BJ (cell line): ENCODE measurements at regions not wholly inside any gene's neighbourhood (a gene's known extent, or its start where the extent isn't known, plus 50 kb on each side); places are given as distances from the start of the nearest gene placed in this dataset. TPM values are rescaled to one million over a fixed set of nuclear protein-coding genes. Genes with fewer than 3 reads are reported as not detected.

Source experiments
- CTCF ChIA-PET: fragments of 350-600 bp; formaldehyde crosslinking; extraction: SDS; loops from one replicate; lab custom pipeline; 2021; ENCODE audit warnings: antibody characterized with exemption, inconsistent platforms; lab: Yijun Ruan, JAX
- POLR2A ChIA-PET: fragments of 300-600 bp; sonication (Branson Sonifier 250); formaldehyde crosslinking; extraction: SDS; loops from one replicate; lab custom pipeline; 2021; ENCODE audit warnings: antibody characterized with exemption; lab: Charles Lee
- DNase-seq: peaks from one replicate; pipeline ENCODE4 v3.0.0-alpha.2; 2011; ENCODE audit warnings: low read depth
- H3K27me3 ChIP-seq: 2 replicates; pipeline ENCODE4 v1.6.0; 2011; ENCODE audit warnings: low read length; ENCODE audit not compliant: control insufficient read depth, insufficient read depth
- H3K36me3 ChIP-seq: 2 replicates; pipeline ENCODE4 v1.5.1; 2011; ENCODE audit warnings: low read length; ENCODE audit not compliant: control insufficient read depth, insufficient read depth
- H3K4me3 ChIP-seq: 2 replicates; pipeline ENCODE4 v1.5.1; 2011; ENCODE audit warnings: low read depth, mild to moderate bottlenecking, control low read depth, low read length
- small RNA-seq: library from RNA; depleted of rRNA; stranded (forward); fragments of <200 nt; gene quantifications from one replicate; pipeline ENCODE3, GENCODE V24; 2012; ENCODE audit warnings: low replicate concordance, low read depth; ENCODE audit not compliant: insufficient read length
- TF ChIP-seq, protein P1 (sequence below): IDR thresholded peaks from 2 replicates; pipeline ENCODE4 v1.5.1; 2011; ENCODE audit warnings: low read depth, mild to moderate bottlenecking, control low read depth, inconsistent platforms, low read length, moderate library complexity; ENCODE audit not compliant: insufficient read depth

DNA sequence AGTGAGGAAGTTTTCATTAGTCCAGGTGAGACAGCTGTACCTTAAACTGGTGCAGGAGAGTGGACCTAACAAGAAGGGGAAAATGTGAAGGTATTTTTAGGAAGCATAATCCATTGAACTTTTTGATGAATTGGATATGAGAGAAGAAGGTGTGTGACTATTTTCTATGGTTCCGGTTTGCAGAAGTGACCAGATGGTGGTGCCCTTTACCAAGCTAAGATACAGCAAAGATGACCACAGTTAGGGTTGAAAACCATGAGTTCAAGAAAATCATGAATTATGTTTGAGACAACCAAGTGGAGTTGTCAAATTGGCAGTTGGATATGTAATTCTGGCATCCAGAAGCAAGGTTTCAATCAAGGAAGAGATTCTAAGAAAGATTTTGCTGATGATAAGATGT, 61.9 kb upstream of the NRSN1 start:
- Histone ChIP-seq H3K36me3 (no peaks in the 10 kb centered on the region), H3K27me3 (no peaks in the 10 kb centered on the region), H3K4me3 (no peak overlapping the region)
- CTCF ChIA-PET, result no interaction called here
- TF ChIP-seq, protein P1, sequence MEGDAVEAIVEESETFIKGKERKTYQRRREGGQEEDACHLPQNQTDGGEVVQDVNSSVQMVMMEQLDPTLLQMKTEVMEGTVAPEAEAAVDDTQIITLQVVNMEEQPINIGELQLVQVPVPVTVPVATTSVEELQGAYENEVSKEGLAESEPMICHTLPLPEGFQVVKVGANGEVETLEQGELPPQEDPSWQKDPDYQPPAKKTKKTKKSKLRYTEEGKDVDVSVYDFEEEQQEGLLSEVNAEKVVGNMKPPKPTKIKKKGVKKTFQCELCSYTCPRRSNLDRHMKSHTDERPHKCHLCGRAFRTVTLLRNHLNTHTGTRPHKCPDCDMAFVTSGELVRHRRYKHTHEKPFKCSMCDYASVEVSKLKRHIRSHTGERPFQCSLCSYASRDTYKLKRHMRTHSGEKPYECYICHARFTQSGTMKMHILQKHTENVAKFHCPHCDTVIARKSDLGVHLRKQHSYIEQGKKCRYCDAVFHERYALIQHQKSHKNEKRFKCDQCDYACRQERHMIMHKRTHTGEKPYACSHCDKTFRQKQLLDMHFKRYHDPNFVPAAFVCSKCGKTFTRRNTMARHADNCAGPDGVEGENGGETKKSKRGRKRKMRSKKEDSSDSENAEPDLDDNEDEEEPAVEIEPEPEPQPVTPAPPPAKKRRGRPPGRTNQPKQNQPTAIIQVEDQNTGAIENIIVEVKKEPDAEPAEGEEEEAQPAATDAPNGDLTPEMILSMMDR, result no peak
- DNase-seq, result no peak
- POLR2A ChIA-PET, result no interaction called here

DNA sequence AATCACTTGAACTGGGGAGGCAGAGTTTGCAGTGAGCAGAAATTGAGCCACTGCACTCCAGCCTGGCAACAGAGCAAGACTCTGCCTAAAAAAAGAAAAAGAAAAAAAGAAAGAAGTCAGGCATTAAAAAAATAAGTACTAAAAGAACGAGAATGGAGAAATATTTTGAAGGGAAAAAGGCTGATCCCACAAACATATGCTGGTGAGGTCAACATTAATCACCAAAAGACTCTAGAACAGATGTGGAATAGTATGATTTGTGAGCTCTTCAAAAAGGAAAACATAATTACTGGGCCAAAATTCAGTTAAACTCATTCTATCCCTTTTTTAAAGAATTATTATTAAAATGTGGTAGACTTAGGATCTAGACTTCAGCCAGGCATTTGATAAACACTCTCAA, 61.2 kb upstream of the NRSN1 start:
- TF ChIP-seq, protein P1, result no peak
- CTCF ChIA-PET, result no interaction called here
- POLR2A ChIA-PET, result no interaction called here

DNA sequence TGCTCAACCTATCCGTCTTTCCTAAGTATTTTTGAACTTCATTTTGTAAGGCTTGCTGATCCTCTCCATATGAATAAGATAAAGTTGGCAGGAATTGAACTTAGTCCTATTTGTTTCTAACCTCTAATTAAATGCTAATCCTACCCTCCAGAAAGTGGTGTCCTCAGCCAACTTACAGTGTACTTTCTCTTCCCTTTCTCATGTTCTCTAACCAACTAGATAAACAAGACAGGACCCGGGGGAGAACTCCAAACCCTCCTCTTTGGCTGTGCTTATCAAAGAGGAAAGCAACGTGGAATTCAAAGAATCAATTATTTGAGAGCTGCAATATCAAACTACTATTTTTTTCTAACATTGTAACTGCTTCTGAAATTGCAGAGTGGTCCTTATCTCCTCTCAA, 56.5 kb upstream of the NRSN1 start:
- no peak overlapping the region for H3K4me3 ChIP-seq
- POLR2A ChIA-PET, result no interaction called here
- no peak for DNase-seq
- no peaks in the 10 kb centered on the region for H3K36me3 ChIP-seq
- CTCF ChIA-PET, result no interaction called here
- TF ChIP-seq, protein P1, result no peak
- no peaks in the 10 kb centered on the region for H3K27me3 ChIP-seq

More for the DNA sequence above, 61.2 kb upstream of the NRSN1 start:
- Histone ChIP-seq H3K4me3 (no peak overlapping the region), H3K36me3 (no peaks in the 10 kb centered on the region), H3K27me3 (no peaks in the 10 kb centered on the region)
- DNase-seq, result no peak

DNA sequence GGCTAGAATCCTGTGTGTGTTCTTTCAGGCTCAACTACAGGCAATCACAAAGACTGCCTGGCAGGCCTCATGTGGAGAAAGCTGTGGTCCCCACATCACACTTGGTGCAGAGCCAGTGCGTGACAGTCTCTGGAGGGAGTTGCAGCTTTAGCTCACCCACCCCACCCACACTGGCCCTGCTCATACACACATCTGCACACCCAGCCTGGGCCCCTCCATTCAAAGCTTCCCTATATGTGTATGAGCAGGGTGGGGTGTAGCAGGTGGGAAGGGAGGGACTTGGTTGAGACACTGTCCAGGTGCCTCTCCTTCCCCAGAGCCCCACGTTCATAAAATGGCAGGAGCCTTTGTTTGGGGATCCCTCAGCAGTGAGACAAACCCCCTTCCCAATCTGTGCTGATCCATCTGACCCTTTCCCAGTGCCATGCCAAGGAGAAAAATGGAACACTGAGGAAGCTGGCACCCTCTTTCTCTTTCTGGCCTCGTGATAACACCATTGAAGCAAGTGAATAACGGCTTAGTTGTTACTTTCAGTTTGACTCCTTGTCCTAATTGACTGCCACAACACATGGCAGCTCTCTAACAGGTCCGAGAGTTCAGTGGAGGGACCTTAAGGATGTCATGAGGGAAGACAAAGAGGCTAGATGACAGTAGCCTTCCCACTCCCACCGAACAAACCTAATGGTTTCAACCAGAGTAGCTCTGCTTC, 53.8 kb upstream of the NRSN1 start:
- no peak for DNase-seq
- no peak overlapping the region for H3K4me3 ChIP-seq
- POLR2A ChIA-PET, result no interaction called here

DNA sequence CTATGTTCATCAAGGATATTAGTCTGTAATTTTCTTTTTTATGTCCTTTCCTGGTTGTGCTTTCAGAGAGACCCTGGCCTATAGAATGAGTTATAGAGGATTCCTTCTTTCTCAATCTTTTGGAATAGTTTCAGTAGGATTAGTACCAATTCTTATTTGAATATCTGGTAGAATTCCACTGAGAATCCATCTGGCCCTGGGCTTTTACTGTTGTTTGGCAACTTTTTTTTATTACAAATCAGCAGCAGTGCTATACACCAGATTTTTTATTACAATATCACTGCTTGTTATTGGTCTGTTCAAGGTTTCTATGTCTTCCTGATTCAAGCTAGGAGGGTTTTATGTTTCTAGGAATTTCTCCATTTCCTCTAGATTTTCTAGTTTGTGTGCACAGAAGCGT, 50.0 kb upstream of the NRSN1 start:
- CTCF ChIA-PET, result no interaction called here
- TF ChIP-seq, protein P1, result no peak
- POLR2A ChIA-PET, result no interaction called here

More for the DNA sequence above, 53.8 kb upstream of the NRSN1 start:
- TF ChIP-seq, protein P1, result no peak
- Histone ChIP-seq H3K36me3 (no peaks in the 10 kb centered on the region), H3K27me3 (no peaks in the 10 kb centered on the region)
- CTCF ChIA-PET, result no interaction called here

More for the DNA sequence above, 50.0 kb upstream of the NRSN1 start:
- no peak overlapping the region for H3K4me3 ChIP-seq
- H3K27me3 ChIP-seq, result no peaks in the 10 kb centered on the region
- no peak for DNase-seq
- no peaks in the 10 kb centered on the region for H3K36me3 ChIP-seq

Small RNAs in the stretch of these regions (small RNA-seq; reads per million reads assigned to genes)
- gene AL133270.1 (not detected), gene RNU6-1060P (not detected), gene SPTLC1P2 (not detected)
